ENCODE measurements at regions not wholly inside any gene's neighbourhood (a gene's known extent, or its start where the extent isn't known, plus 50 kb on each side); places are given as distances from the start of the nearest gene placed in this dataset.

- TF ChIP-seq POLR2AphosphoS5 (IDR thresholded peaks at IDR 0.05; ENCODE audit: low read depth): no peak
- no peak for TF ChIP-seq CTCF (conservative IDR thresholded peaks at IDR 0.05; ENCODE audit: low read depth in 2 of 2)
- no peak for TF ChIP-seq EZH2phosphoT487 (IDR thresholded peaks at IDR 0.05; ENCODE audit: unreplicated experiment)
- no peak for TF ChIP-seq EZH2 (IDR thresholded peaks at IDR 0.05; ENCODE audit: low read depth, unreplicated experiment)
- TF ChIP-seq NANOG (IDR thresholded peaks at IDR 0.05; ENCODE audit: borderline replicate concordance): no peak
- no peak for TF ChIP-seq REST (IDR thresholded peaks at IDR 0.05; ENCODE audit: unreplicated experiment)
Measured at GRCh38 chr10:65769828-65770227, 1156.0 kb upstream of the LRRTM3 start.
